GM11168 (cell line): ENCODE measurements at regions not wholly inside any gene's neighbourhood (a gene's known extent, or its start where the extent isn't known, plus 50 kb on each side); places are given as distances from the start of the nearest gene placed in this dataset.

ENCODE experiments used
- in situ Hi-C: fragments of 300-500 bp; cut with MboI; formaldehyde crosslinking; loops from one replicate; pipeline ENCODE4 v1.12.0; 2022; ENCODE audit warnings: low sequenced_read_pairs; ENCODE audit not compliant: unreplicated experiment

DNA sequence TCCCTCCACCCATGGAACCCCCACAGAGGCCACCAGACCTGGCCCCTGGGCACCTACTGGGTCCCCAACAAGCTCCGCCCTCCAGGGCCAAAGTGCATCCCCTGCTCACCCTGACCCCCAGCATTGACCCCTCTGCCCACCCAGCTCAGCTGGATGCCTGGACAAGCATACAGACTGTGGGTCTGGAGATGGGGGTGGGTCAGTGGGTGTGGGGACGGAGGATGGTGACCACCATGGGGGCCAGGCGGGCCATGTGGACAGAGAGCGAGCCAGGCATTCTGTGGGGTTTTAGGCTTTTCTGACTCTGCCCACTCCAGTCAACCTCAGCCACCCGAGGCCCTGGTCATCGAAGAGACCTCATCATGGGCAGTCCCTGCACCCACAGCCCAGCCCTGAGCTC is 183.7 kb downstream of the BRD1 start:
- in situ Hi-C loops = no loop called here

DNA sequence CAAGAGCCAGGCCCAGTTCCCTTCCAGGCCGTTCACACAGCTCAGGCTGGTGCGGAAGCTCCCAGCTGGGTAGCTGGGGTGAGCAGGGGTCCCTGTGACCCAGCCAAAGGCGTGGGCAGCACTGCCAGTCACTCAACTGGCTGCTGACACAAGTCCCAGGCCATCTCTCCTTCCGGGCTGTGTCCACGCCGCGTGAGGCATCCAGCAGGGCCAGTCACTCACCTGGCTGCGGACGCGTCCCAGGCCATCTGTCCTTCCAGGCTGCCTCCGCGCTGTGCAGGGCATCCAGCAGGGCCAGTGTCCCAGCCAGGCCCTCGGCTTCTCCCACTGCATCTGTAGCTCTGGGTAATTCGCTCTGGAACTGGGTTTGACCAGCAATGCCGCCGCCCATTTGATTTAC is 184.2 kb downstream of the BRD1 start:
- in situ Hi-C loops = no loop called here

GRCh38 chr22:49642741-49643140 is 184.9 kb downstream of the BRD1 start:
- in situ Hi-C loops = no loop called here

DNA sequence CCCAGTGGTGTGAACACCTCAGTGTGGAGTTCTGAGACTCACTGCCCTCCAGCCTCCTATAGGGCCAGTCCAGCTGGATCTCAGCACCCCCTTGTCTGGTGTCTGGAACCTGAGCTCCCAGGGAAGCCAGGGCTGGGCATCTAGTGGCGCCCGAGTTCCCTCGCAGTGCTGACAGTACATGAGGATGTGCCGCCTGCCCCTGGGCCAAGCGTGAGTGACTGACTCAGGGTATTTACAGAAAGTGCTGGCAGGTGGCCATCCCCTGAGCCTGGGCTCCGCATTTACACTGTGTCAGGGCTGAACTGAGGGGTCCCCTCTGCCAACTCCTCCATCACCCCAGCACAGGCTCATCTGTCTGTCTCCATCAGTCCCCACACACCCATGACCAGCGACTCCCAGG is 185.3 kb downstream of the BRD1 start:
- in situ Hi-C loops = no loop called here

DNA sequence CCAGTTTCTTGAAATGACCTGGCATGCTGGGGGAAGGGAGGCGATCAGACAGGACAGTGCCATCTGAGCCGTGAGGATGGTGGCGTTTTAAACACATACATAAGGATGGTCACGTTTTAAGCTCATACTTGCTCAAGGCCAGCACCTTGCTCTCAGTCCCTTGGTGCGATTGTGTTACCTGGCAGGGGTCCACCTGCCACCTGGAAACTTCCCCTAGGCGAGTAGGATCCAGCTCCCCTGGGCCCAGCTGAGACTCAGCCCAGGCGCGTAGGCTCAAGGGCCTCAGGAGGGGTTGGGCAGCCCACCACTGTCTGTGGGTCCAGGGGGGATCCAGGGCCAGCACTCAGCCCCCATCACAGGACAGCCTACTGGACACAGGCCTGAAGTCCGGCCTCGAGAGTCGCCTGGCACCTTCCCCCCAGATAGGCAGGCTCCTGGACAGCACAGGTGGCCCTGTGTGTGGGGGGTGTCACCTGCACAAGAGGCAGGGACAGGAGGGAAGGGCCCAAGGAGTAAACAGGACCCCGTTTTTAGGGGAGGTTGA is 185.8 kb downstream of the BRD1 start:
- in situ Hi-C loops = no loop called here

DNA sequence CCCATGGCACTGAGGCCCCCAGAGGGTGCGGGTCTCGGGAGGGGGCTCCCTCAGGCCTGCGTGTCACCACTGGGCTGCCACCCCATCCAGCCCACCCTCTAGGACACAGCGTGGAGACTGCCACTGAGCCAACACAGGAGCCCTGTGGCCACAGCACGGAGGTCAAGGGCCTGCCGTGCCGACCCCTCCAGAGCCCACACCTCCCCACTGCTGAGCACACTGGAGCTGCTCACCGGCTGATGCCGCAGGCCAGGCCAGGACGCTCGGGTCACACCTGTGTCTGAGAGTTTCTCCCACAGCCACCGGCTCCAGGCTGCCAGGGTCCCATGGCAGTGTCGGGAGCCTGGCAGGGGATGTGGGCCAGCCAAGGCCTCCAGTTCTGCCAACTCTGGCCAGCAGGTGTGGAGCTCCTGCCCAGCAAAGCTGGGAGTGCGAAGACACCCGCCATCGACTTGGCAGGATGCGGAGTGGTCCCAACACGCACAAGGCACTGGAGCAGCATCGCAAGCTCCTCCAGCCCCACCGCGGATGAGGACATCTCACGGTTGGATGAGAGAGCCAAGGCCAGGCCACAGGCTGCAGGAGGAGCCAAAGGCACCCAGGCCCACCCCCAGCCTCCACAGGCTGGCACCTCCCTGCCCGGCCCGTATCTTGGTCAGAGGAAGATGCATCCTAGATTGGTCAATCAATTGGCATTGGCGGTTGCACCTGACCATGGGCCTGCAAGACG is 187.1 kb downstream of the BRD1 start:
- in situ Hi-C loops = no loop called here

- in situ Hi-C loops = no loop called here
Observed at GRCh38 chr22:49639956-49640355, 187.7 kb downstream of the BRD1 start.

DNA sequence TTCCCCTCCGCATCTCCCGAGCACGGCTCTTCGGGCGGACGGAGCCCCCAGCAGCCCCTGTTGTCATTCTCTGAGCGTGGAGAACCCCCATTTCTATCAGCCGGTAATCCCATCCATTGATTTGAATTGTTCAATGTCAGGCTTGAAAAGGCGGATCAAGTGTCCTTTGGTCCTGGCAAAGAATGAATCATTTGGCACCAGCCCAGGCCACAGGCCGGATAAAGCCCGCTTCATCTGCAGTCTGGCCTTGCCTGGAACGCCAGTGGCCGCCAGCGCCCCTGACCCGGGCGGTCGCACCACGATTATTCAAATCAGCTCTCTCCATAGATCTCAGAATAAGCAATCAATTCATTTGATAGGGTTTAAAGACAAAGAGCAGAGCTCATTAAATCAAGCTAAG is 188.9 kb downstream of the BRD1 start:
- in situ Hi-C loops = no loop called here

DNA sequence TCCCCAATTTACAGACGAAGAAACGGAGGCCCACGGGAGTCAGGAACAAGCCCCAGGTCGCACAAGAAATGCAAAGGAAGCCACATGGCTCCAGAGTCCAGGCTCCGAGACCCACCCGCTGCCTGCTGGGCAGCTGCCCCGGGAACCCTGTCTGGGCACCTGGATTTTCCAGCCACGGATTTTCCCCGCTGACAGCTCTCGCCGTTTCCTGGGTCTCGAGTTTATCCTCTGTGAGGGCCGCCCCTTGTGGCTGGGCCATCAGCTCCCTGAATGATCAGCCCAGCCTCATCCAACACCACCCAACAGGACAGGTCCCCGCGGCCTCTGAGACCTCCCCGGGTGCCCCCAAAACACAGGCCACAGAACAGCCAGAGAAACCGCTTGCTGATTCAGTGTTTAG is 189.7 kb downstream of the BRD1 start:
- in situ Hi-C loops = no loop called here

DNA sequence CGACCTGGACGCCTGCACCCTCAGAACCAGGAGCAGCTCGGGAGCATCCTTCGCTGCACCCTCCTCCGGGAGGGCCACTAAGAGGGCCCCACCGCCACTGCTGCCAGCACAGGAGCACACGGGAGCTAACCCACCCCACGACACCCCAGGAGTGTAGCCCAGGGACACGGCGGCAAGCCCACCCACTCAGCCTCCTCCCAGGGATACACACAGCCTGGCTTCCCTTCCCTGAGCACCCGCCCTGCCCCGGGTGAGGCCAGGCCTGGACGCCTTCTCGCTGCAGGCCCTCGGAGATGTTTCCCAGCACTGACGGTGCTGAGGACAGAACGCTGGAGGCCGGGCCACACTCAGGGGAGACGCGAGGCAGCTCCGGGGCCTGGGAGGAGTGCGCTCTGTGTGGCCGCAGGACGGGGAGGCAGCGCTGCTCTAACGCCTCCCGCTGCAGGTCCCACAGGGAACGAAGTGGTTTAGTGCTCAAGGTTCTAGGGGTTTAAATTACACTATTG is 190.4 kb downstream of the BRD1 start:
- in situ Hi-C loops = no loop called here

- in situ Hi-C loops = no loop called here
Observed at GRCh38 chr22:49636649-49637048, 191.0 kb downstream of the BRD1 start.

DNA sequence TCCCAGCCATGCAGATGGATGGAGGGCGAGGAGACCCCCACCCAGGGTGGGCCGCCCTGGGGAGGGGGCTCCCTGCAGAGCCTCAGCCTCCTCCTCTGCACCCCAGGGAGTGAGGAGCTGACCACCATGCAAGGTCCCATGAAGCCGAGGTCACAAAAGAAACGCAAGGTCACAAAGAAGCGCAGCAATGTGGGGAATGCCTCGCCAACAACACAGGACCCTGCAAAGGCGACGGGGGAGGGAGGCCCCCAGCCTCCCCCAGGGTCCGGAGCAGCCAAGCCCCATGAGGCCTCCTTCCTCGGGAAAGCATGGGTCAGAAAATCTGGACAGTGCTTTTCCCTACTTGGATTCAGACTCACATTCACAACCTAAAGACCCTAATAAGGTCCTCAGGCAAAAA is 191.5 kb downstream of the BRD1 start:
- in situ Hi-C loops = no loop called here

GRCh38 chr22:49634006-49634772 is 193.5 kb downstream of the BRD1 start:
- in situ Hi-C loops = no loop called here

DNA sequence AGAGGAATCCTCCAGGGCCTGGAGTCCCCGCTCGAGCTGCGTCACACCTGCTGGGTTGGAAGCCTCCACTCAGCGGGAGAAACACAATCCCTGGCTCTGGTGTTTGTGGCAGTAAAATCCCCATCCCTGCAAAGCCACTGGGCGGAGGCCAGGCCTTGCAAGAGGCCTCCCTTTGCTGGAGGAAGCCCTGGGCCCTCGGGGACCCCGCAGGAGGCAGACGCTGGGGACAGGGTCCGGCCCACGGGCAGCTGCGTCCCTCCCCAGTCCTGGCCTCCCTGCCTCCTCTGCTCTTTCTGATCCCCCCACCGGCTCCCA is 194.7 kb downstream of the BRD1 start:
- in situ Hi-C loops = no loop called here

GRCh38 chr22:49632199-49633009 is 195.3 kb downstream of the BRD1 start:
- in situ Hi-C loops = no loop called here

DNA sequence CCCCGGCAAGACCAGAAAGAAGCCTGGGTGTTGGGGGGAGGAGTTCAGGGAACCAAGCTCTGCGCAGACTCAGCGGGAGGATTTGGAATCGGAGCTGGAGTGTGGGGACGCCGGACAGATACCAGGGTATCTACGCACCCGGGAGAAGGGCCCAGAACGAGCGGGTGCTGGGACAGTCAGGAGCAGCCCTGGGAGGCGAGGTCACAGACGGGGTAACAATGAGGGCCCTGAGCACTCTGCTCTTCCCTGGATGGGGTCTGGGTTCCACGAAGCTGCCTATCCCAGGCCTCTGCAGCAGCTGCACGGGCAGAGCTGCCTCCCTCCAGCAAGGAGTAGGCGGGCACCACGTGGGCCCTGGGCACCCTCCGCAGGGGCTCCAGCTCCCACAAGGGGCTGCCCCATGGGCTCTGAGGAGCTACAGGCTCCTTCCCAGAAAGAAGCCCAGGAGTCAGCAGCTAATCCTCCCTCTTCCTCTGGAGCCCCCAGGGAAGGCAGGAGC is 197.2 kb downstream of the BRD1 start:
- in situ Hi-C loops = no loop called here

DNA sequence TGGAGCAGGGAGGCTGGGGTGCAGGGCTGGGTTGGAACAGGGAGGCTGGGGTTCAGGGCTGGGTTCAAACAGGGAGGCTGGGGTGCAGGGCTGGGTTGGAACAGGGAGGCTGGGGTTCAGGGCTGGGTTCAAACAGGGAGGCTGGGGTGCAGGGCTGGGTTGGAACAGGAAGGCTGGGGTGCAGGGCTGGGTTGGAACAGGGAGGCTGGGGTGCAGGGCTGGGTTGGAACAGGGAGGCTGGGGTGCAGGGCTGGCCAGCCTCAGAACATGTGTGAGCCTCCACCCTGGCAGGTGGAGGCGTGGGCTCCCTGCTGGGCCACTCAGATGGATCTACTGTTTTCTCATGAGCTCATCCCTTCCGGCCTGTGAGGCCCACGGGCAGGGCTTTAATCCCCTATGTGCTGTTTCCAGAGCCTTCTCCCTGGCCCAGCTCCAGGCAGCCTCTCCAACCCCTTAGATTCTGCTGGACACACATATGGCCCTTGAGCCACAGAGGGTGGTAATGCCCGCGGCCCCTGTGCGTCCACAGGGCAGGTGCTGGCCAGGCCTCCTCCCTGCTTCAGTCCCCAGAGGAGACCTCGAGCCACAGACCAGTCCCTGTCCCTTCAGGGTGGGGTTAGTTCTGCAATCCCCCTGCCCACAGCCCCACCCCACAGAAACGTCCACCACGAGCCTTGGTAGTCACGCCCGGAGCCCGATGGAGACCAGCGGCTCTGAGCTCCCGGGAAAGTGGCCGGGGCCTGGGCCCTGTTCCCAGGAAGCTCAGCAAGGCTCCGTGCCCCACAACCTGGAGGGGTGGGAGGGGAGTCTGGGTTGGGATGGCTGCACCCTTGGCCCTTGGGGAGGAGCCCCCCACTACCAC is 197.9 kb downstream of the BRD1 start:
- in situ Hi-C loops = no loop called here

- in situ Hi-C loops = no loop called here
Observed at GRCh38 chr22:49629261-49629570, 198.5 kb downstream of the BRD1 start.

GRCh38 chr22:49628391-49629260 is 199.0 kb downstream of the BRD1 start:
- in situ Hi-C loops = no loop called here
